ENCODE measurements at regions not wholly inside any gene's neighbourhood (a gene's known extent, or its start where the extent isn't known, plus 50 kb on each side); places are given as distances from the start of the nearest gene placed in this dataset.

- TF ChIP-seq REST (IDR thresholded peaks at IDR 0.05; ENCODE audit: insufficient read depth in 1 of 2, low read depth in 2 of 2, low read length in 2 of 2), result no peak
- no peak for TF ChIP-seq TAF1 (IDR thresholded peaks at IDR 0.05; ENCODE audit: borderline replicate concordance, insufficient read depth, low read length)
- TF ChIP-seq POLR2AphosphoS5 (IDR thresholded peaks at IDR 0.05; ENCODE audit: low read depth, low read length), result no peak
- no peak for TF ChIP-seq SIN3A (IDR thresholded peaks at IDR 0.05; ENCODE audit: borderline replicate concordance, insufficient read depth, low read length)
- TF ChIP-seq FOXP2 (optimal IDR thresholded peaks at IDR 0.05; ENCODE audit: borderline replicate concordance, extremely low read depth, extremely low read length, insufficient read depth), result no peak
Observed at GRCh38 chr5:105413406-105413990, 1850.9 kb upstream of the NUDT12 start.

Measured in PFSK-1 (cell line).